NT2/D1 (cell line): ENCODE measurements at regions not wholly inside any gene's neighbourhood (a gene's known extent, or its start where the extent isn't known, plus 50 kb on each side); places are given as distances from the start of the nearest gene placed in this dataset.

Source experiments
- SUZ12 ChIP-seq: IDR thresholded peaks from 2 replicates; pipeline ENCODE4 v1.6.1; 2011; ENCODE audit not compliant: insufficient read length, insufficient read depth; ENCODE audit errors: extremely low read depth
- ZNF274 ChIP-seq: IDR thresholded peaks from 2 replicates; pipeline ENCODE4 v1.6.1; 2011; ENCODE audit warnings: mild to moderate bottlenecking, low read depth, low read length

DNA sequence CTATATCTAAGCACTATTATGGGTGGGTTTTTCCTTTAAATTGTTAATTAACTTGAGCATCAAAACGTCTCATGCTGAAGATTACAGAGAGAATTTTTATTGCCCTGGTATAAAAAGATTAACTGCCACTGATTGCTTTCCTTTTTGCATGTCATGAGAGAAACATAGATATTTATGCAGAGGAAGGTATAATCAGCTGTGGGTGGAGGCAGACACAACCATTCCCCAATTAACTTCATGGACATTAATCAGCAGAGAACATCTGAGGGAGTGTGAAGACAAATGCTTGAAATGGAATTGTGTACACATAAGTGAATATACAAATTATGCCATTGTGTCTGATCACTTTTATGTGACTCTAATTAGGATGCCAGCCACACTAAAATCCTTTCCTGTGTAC is 115.2 kb upstream of the CPHXL start:
- TF ChIP-seq SUZ12: no peak
- TF ChIP-seq ZNF274: no peak
